ENCODE measurements at regions not wholly inside any gene's neighbourhood (a gene's known extent, or its start where the extent isn't known, plus 50 kb on each side); places are given as distances from the start of the nearest gene placed in this dataset.
"Not testable (repeated sequence)": the region's sequence is repeated elsewhere in the genome, so short reads cannot be mapped to it uniquely, and the experiment has no call there.

- DNase-seq, result no peak
Observed at GRCh38 chr3:74978684-74979083, 364.2 kb upstream of the CNTN3 start.

DNA sequence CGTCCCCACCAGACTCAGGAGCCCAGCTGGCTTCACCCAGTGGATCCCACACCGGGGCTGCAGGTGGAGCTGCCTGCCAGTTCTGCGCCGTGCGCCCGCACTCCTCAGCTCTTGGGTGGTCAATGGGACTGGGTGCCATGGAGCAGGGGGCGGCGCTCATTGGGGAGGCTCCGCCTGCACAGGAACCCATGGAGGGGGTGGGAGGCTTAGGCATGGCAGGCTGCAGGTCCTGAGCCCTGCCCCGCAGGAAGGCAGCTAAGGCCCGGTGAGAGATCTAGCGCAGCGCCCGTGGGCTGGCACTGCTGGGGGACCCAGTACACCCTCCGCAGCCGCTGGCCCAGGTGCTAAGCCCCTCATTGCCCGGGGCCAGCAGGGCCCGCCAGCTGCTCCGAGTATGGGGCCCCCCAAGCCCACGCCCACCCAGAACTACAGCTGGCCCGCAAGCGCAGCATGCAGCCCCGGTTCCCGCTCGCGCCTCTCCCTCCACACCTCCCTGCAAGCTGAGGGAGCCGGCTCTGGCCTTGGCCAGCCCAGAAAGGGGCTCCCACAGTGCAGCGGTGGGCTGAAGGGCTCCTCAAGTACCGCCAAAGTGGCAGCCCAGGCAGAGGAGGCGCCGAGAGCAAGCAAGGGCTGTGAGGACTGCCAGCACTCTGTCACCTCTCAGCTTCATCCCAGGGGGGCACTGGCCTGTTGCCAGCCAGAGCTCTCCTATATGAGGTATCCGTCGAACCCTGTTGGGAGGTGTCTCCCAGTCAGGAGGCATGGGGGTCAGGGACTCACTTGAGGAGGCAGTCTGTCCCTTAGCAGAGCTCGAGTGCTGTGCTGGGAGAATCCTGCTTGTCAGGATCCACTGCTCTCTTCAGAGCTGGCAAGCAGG is 370.8 kb upstream of the CNTN3 start:
- DNase-seq, result not testable (repeated sequence)

GRCh38 chr3:74988095-74988494 is 373.6 kb upstream of the CNTN3 start:
- no peak for DNase-seq

DNA sequence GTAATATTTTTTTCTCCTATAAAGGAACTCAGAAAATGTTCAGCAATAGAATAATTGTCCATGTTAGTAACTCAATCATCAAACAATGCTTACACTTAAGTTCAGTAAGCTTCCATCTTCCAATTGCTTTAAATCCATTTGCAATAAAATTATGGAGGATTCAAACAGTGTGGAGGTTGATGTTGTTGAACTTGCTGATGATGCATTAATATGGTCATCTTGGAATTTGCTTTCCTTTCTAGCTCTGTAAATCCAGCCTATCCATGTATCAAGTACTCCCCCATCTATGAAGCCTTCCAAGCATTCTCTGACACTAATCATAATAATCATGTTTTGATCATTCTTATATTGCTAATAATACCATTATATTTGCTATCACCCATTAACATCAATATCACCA is 378.4 kb upstream of the CNTN3 start:
- DNase-seq, result no peak

- no peak for DNase-seq
Observed at GRCh38 chr3:75001330-75001729, 386.9 kb upstream of the CNTN3 start.

GRCh38 chr3:75012791-75013331 is 398.4 kb upstream of the CNTN3 start:
- DNase-seq, result no peak

- no peak for DNase-seq
Observed at GRCh38 chr3:75014008-75014407, 399.5 kb upstream of the CNTN3 start.

DNA sequence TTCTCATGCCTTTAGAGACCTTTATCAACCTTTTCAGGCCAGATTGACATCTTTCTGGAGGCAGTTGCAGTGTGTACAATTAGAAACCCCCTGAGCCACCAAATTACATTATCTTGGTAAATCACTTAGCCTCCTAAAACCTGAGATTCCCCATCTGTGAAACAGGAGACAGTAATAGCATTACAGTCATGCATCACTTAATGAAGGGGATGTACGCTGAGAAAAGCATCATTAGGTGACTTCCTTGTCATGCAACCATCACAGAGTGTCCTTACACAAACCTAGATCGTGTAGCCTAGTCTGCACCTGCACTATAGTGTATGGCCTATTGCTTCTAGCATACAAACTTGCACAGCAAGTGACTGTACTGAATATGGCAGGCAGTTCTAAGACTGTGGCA is 400.8 kb upstream of the CNTN3 start:
- DNase-seq, result no peak

GRCh38 chr3:75035146-75035545 is 420.7 kb upstream of the CNTN3 start:
- DNase-seq, result no peak

GRCh38 chr3:75042941-75043340 is 428.5 kb upstream of the CNTN3 start:
- DNase-seq, result no peak

DNA sequence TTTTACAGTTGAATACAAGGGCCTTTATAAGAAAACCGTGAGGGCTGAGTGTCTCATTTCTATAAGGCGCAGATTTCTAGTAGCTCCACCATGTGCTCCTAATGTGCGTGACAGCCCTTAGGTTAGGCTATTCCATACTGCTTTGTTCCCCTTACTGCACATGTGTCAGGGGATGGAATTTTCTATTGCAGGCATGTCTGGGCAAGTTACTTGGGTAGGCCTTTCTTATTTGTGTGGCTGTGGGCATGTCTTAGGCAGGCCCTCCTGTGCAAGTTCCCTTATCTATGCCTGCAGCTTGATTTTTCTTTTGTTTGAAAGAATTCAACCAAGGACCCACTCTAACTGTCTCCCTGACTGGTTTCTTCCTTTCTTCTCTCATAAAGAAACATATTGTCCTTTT is 434.2 kb upstream of the CNTN3 start:
- no peak for DNase-seq

DNA sequence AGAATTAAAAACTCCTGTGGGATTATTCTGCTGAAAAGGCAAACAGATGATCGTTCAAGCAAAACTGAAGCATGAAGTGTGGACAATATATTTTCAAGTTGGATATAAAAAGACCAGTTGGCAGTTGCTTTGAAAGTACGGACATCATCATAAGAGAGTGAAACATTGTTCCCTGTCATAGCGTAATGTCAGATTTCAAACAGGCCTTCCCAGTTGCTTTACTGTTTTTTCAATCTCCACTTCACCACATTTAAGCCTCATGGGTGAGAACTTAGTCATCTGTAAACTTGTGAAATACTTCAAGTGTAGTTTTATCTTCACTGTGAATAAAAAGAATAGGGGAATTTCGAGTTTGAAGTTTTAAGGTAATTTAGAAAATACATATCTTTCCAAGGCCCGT is 435.1 kb upstream of the CNTN3 start:
- DNase-seq, result no peak

GRCh38 chr3:75059120-75059519 is 444.7 kb upstream of the CNTN3 start:
- DNase-seq, result no peak

DNA sequence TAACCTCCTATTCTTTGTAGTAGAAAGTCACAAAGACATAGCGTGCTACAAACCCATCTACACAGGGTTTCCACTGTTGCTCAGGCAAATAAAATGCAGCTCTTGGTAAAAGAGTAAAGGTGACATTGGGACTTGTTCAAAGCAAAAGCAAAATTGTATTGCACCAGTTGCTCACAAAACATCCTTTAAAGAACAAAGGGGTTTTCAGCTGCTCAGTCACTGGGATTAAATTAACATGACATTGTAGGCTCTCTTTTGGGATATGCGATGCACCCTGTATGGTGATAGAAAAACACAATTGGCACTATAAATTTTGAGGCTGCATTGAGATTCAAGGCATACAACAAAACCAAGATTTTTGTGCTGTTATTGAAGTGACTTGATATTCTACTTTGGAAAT is 447.3 kb upstream of the CNTN3 start:
- DNase-seq, result no peak

DNA sequence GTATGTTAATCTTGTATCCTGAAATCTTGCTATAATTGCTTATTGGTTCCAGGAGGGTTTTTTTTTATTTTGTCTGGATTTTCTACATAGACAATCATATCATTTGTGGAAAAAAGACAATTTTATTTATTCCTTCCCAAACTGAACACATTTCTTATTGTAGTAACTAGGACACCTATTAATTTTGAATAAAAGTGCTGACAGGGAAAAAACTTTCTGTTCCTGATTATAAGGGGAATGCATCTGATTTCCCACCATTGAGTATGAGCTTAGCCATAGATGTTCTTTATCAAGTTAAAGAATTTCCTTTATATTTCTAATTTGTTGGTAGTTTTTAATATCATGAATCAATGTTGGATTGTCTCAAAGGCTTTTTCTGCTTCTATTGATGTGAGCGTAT is 460.7 kb upstream of the CNTN3 start:
- no peak for DNase-seq

DNA sequence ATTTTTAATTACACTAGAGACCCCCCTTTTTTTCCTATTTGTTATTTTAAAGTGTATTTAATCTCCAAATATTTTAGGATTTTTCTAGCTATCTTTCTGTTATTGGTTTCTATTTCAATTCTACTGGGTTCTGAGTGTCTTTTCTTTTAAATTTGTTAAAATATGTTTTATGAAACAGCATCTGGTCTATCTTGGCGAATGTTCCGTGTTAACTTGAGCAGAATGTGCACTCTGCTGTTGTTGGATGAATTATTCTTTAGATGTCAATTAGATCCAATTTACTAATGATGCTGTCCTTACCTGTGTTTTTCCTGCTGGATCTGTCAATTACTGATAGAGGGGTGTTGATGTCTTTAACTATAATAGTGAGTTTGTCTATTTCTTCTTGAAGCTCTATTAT is 462.0 kb upstream of the CNTN3 start:
- DNase-seq, result no peak

- no peak for DNase-seq
Observed at GRCh38 chr3:75078290-75078689, 463.8 kb upstream of the CNTN3 start.

DNA sequence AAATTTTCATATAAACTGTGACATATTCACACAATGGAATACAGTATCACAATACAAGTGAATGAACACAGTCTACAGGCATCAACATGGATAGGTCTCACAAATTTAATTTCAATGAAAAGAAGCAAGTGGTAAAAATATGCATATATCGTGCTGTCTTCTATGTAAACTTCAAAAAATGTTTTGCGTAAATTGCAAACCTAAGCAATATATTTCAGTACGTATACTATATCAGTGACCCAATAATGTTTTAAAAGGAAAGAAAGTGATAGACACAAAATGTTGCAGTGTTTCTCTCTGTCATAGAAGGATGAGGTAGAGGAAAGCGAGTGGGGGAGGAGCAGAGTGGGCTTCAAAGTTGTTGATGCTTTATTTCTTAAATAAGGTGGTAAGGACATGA is 468.4 kb upstream of the CNTN3 start:
- no peak for DNase-seq

DNA sequence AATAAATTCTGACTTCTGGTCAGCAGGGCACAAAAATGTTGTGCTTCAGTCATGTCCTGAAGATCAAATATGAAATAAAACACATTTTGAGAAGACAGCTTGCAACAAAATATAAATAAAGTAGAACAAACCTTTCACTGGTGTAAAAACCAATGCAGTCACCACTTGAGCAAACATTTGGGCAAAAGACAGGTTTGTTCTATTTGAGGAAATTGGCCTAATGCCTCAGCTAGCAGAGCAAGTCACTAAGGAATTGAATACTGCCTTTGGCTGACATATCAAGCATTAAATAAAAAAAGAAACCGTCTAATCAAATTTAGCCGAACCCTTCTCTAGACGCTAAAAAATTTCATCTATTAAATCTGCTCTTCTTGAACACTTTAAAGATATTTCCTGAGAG is 475.4 kb upstream of the CNTN3 start:
- DNase-seq, result no peak

GRCh38 chr3:75101329-75102147 is 487.1 kb upstream of the CNTN3 start:
- no peak for DNase-seq

DNA sequence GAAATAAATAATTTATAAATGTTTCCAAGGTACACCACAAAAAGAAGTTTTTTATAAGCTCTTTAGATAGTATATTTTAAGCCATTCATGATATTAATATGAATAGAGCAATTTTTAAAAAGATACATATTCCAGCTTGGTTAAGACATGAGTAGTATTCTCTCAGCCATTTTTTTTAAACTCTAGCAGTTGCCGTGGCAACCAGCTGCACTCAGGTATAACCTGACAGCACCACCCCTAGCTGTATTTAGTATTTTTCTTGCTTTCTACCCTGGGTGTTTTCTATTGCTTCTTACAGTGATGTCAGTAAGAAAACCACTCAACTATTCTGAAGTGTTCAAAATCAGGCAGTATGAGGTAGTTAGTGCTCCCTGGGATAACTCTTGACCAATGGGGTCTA is 496.3 kb upstream of the CNTN3 start:
- DNase-seq, result no peak

GRCh38 chr3:75115695-75116094 is 501.2 kb upstream of the CNTN3 start:
- no peak for DNase-seq

DNA sequence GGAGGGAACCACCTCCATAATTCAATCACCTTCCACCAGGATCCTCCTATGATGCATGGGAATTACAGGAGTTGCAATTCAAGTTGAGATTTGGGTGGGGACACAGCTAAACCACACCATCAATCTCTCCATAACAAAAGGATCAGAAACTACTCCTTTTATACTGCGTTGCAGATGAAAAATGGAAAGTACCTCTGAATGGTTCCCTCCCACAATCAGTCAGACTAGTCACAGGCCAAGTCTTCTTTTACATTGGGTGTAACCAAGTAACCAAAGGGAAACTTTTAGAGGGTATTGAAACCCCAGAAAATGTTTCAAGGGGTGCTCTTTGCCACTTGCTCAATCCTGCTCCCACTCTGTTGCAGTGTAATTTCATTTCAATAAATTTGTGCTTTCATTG is 504.3 kb upstream of the CNTN3 start:
- DNase-seq, result no peak

All from hypothalamus (tissue), 51 donors.